Panc1 (cell line): ENCODE measurements at regions not wholly inside any gene's neighbourhood (a gene's known extent, or its start where the extent isn't known, plus 50 kb on each side); places are given as distances from the start of the nearest gene placed in this dataset.

ENCODE experiments used
- CTCF ChIP-seq: fragments of 450-650 bp; IDR thresholded peaks from 2 replicates; pipeline ENCODE4 v1.5.1; 2017; ENCODE audit warnings: mild to moderate bottlenecking
- POLR2AphosphoS5 ChIP-seq: IDR thresholded peaks from 2 replicates; pipeline ENCODE4 v1.6.1; 2012; ENCODE audit warnings: mild to moderate bottlenecking, low read depth, low read length, moderate library complexity
- REST ChIP-seq, 2 experiments: IDR thresholded peaks; 2 replicates each; pipeline ENCODE4 v1.6.1; 2011 to 2012; ENCODE audit warnings: low read depth in 2 of 2, control low read depth in 1 of 2, low read length in 1 of 2, mild to moderate bottlenecking in 1 of 2, moderate library complexity in 1 of 2; ENCODE audit not compliant: insufficient read depth in 1 of 2
- SIN3A ChIP-seq: IDR thresholded peaks from 2 replicates; pipeline ENCODE4 v1.6.1; 2012; ENCODE audit warnings: low read depth, mild to moderate bottlenecking, low read length, moderate library complexity, borderline replicate concordance; ENCODE audit not compliant: insufficient read depth
- TCF7L2 ChIP-seq: IDR thresholded peaks from 2 replicates; pipeline ENCODE4 v1.6.1; 2011; ENCODE audit warnings: mild to moderate bottlenecking, low read depth, low read length, inconsistent platforms

- TF ChIP-seq CTCF = no peak
- TF ChIP-seq POLR2AphosphoS5 = no peak
- TF ChIP-seq SIN3A = no peak
- TF ChIP-seq REST (IDR thresholded peaks at IDR 0.05; ENCODE audit: insufficient read depth in 1 of 2, low read depth in 2 of 2, low read length in 1 of 2) = no peak
- no peak for TF ChIP-seq TCF7L2
Observed at GRCh38 chr3:118001380-118001779, 1033.3 kb downstream of the IGSF11 start.
